Right renal cortex interstitium (tissue), 3 donors: ENCODE measurements at regions not wholly inside any gene's neighbourhood (a gene's known extent, or its start where the extent isn't known, plus 50 kb on each side); places are given as distances from the start of the nearest gene placed in this dataset.
"Not testable (repeated sequence)": the region's sequence is repeated elsewhere in the genome, so short reads cannot be mapped to it uniquely, and the experiment has no call there.

Experiments
- DNase-seq, 3 donors: peaks; one replicate each; pipeline ENCODE4 v3.0.0-alpha.2; 2013; ENCODE audit warnings: low read depth in 3 of 3, low spot score in 2 of 3

- no peak for DNase-seq
Observed at GRCh38 chr1:96598416-96599168, 123.0 kb upstream of the PTBP2 start.

GRCh38 chr1:96604620-96605019 is 117.0 kb upstream of the PTBP2 start:
- not testable (repeated sequence) for DNase-seq

- DNase-seq = not testable (repeated sequence)
Observed at GRCh38 chr1:96617375-96617774, 104.2 kb upstream of the PTBP2 start.

DNA sequence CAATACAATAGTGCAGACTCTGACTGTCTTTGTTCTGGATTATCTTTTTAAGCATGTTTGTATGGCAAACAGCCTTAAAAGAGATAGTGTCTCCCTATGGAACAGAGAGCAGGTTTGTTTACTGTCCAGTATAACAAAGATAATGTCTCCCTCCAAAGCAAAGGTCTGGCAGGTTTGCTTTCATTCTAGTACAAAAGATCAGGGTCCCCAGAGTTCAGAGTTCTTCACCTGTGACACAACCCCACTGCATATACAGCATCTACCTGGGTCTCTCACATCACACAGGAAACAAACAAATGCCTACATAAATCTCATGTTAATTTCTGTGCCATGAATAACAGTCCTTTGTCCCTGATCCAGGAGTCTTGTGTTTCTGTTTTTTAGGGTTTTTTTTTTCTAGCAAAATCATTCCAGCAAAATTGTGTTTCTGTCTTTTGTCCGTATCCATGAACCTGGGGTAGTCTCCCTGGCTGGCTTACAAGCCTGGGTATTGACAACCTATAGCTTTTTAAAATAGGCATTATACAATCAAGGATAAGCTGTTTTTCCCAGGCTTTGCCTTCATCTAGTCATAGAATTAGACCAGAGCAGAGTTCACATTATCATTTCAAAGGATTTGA is 89.4 kb upstream of the PTBP2 start:
- no peak for DNase-seq

GRCh38 chr1:96633695-96634094 is 87.9 kb upstream of the PTBP2 start:
- DNase-seq = no peak

DNA sequence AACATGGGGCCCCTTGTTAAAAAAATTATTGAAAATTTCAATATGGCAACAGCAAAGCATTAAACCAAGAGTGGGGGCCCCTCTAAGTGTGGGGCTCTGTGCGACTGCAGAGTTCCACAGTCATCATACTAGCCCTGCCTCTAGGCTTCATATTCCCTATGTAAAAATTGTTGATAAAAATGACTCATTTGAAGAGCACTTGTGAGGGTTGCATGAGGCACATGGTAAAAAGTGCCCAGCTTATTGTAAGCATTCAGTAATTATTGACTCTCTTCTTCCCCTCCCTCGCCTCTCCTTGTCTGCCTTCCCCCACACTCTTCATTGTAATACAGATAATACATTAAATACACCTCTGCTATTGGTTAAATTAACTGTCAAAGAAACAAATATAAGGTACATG is 86.7 kb upstream of the PTBP2 start:
- DNase-seq = no peak

- no peak for DNase-seq
Observed at GRCh38 chr1:96641282-96641681, 80.3 kb upstream of the PTBP2 start.

DNA sequence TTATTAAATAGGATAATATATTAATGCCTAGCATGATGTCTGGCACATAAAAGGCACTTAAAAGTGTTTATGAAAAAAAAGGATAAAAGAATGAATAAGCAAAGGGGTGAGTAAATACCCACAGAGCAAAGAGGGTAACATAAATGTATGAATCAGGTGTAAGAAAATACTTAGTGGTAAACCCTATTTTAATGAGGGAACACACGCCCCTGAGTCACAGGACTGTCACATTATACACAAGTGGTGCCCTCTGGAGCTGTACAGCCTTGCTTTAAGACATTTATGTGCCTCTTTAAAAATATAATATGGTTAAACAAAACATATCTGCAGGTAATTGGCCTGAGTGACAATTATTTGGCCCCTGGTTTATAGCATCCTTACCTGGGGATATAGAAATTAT is 78.1 kb upstream of the PTBP2 start:
- DNase-seq = no peak

DNA sequence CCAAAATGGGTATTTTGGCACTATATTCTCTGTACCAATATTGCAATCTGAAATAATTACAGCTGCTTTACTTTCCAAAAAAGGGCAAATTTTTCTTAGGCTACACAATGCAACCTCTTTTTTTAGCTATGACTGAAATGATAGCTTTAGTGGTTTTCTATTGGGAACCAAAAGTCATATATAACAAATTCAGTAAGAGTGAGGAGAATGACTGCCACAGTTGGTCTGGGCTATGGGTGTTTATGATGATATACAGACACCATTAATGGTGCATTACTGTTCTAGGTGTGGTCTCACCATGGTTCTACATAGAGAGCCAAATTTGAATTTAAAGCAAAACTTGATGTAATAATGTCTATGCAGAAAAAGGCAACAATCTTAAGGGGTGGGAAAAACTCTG is 72.3 kb upstream of the PTBP2 start:
- no peak for DNase-seq

GRCh38 chr1:96651517-96651916 is 70.1 kb upstream of the PTBP2 start:
- no peak for DNase-seq

- DNase-seq = no peak
Observed at GRCh38 chr1:96660051-96660450, 61.5 kb upstream of the PTBP2 start.

DNA sequence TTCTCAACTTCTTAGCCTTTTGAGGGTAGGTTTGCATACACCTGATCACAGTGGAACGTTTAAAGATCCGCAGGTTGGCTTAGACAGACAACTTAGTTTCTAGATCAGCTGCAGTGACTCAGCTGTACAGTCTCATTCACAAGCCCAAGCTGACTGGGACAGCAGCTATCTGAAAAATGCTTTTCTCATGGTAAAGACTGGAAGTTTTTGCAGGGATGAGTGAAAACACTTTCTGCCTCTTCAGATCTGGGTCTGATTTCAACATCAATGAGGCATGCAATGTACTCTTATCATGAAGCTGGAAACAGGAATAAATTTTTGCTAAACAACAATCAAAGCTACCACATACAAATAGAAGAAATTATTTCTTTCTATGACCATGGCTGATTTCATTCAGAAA is 61.1 kb upstream of the PTBP2 start:
- no peak for DNase-seq
